ENCODE measurements at regions not wholly inside any gene's neighbourhood (a gene's known extent, or its start where the extent isn't known, plus 50 kb on each side); places are given as distances from the start of the nearest gene placed in this dataset.

- TF ChIP-seq CTCF (conservative IDR thresholded peaks at IDR 0.05 in 1 of 2, IDR thresholded peaks at IDR 0.05 in 1 of 2; ENCODE audit: low read depth in 1 of 2, low read length in 2 of 2): no peak
- TF ChIP-seq EZH2 (IDR thresholded peaks at IDR 0.05; ENCODE audit: low read length, missing control alignments): no peak
Observed at GRCh38 chr18:53843113-53843760, 381.2 kb downstream of the MBD2 start.

Measured in fibroblast of lung (primary cell).